Psoas muscle (tissue), 7 donors: ENCODE measurements at regions not wholly inside any gene's neighbourhood (a gene's known extent, or its start where the extent isn't known, plus 50 kb on each side); places are given as distances from the start of the nearest gene placed in this dataset.

Experiments used
- ATAC-seq, 4 donors: fragments of 200-7000 bp; cut with Tn5 transposase; one replicate each; pipeline ENCODE4 v1.9.1; 2020; ENCODE audit warnings: moderate library complexity in 3 of 4, mild to moderate bottlenecking in 2 of 4
- DNase-seq, 2 donors: peaks; one replicate each; pipeline ENCODE4 v3.0.0-alpha.2; 2020
- H3K27ac ChIP-seq: fragments of 200-600 bp; one replicate; pipeline ENCODE4 v1.8.0; 2022
- H3K27me3 ChIP-seq, 3 donors: fragments of 200-600 bp in 1 of 3; one replicate each; pipeline versions ENCODE4 v1.6.1 to v1.8.0; 2013 to 2022; ENCODE audit warnings: low read length in 2 of 3, mild to moderate bottlenecking in 2 of 3, moderate library complexity in 1 of 3; ENCODE audit not compliant: insufficient read depth in 3 of 3
- H3K36me3 ChIP-seq, 2 donors: fragments of 200-600 bp in 1 of 2; one replicate each; pipeline versions ENCODE4 v1.6.1 to v1.8.0; 2013 to 2022; ENCODE audit warnings: low read depth in 1 of 2, mild to moderate bottlenecking in 1 of 2, moderate library complexity in 1 of 2; ENCODE audit not compliant: insufficient read depth in 1 of 2
- H3K4me1 ChIP-seq: fragments of 200-600 bp; one replicate; pipeline ENCODE4 v1.8.0; 2022
- H3K4me3 ChIP-seq: fragments of 200-600 bp; one replicate; pipeline ENCODE4 v1.8.0; 2022; ENCODE audit warnings: mild to moderate bottlenecking
- H3K9me3 ChIP-seq: fragments of 200-600 bp; one replicate; pipeline ENCODE4 v1.8.0; 2022
- CTCF ChIP-seq: fragments of 200-600 bp; IDR thresholded peaks from one replicate; pipeline ENCODE4 v1.8.0; 2022; ENCODE audit warnings: antibody characterized with exemption
- WGBS, 3 donors: extraction: QIAGEN DNeasy Blood & Tissue Kit; methylation state at CpG; one replicate each; pipeline versions ENCODE4 v1.1.6 to v1.1.7; 2013; 5-methylcytosine and 5-hydroxymethylcytosine counted together
- intact Hi-C, 2 donors: fragments of 100-400 bp; cut with DNase I; formaldehyde crosslinking; loops; one replicate each; pipeline versions ENCODE4 v1.11.0 to v1.14.2; 2022
- donor health status: healthy with polysubstance abuse.
- donor health status: DM: no; HTN: no; CAD: no; lungs with moderate emphysema.
- donor health status: Bipolar disorder and iron deficiency.
- donor health status: healthy.
- donor health status: DM: yes; HTN: yes; CAD: no.
- donor health status: DM: no; HTN: no; CAD: no.
- donor health status: DM: yes; HTN: yes; CAD: no.

GRCh38 chr9:16071400-16071799, 518.6 kb downstream of the CCDC171 start:
- intact Hi-C loops: loop anchor here in 1 of 2 donors (5.0 kb wide), 1 partner anchor 51 kb away; no protein-coding TSS in a partner anchor
- TF ChIP-seq CTCF: no peak
- 41 to 63% (median 51%) methylated on average over 4 of the region's 4 CpGs for WGBS, 3 donors
- no peaks in the 10 kb centered on the region for H3K4me1 ChIP-seq
- H3K36me3 ChIP-seq: no peaks in the 10 kb centered on the region
- no peaks in the 10 kb centered on the region for H3K9me3 ChIP-seq
- no peak overlapping the region for H3K27ac ChIP-seq
- no peaks in the 10 kb centered on the region for H3K27me3 ChIP-seq
- ATAC-seq (no peak), DNase-seq (no peak)
- H3K4me3 ChIP-seq: no peak overlapping the region

GRCh38 chr9:16074963-16075362, 522.1 kb downstream of the CCDC171 start:
- DNase-seq: no peak
- H3K4me1 ChIP-seq: no peaks in the 10 kb centered on the region
- H3K36me3 ChIP-seq: no peaks in the 10 kb centered on the region
- no peaks in the 10 kb centered on the region for H3K9me3 ChIP-seq
- no peak for TF ChIP-seq CTCF
- intact Hi-C loops: loop anchor here in 1 of 2 donors (5.0 kb wide), 1 partner anchor 47 kb away; no protein-coding TSS in a partner anchor
- ATAC-seq: no peak
- H3K4me3 ChIP-seq: no peak overlapping the region
- no peak overlapping the region for H3K27ac ChIP-seq
- 20 to 40% (median 21%) methylated on average over 2 of the region's 2 CpGs for WGBS, 3 donors
- H3K27me3 ChIP-seq: no peaks in the 10 kb centered on the region

GRCh38 chr9:16075696-16076095, 522.9 kb downstream of the CCDC171 start:
- WGBS, 3 donors: 83 to 87% (median 86%) methylated on average over 1 of the region's 1 CpG
- ATAC-seq: no peak
- no peaks in the 10 kb centered on the region for H3K4me1 ChIP-seq
- H3K36me3 ChIP-seq: no peaks in the 10 kb centered on the region
- DNase-seq: no peak
- no peak for TF ChIP-seq CTCF
- intact Hi-C loops: no loop called here
- no peaks in the 10 kb centered on the region for H3K9me3 ChIP-seq
- no peak overlapping the region for H3K27ac ChIP-seq
- H3K27me3 ChIP-seq: no peaks in the 10 kb centered on the region
- H3K4me3 ChIP-seq: no peak overlapping the region

- Histone ChIP-seq H3K4me1 (no peaks in the 10 kb centered on the region), H3K27ac (no peak overlapping the region), H3K4me3 (no peak overlapping the region), H3K36me3 (no peaks in the 10 kb centered on the region), H3K27me3 (no peaks in the 10 kb centered on the region), H3K9me3 (no peaks in the 10 kb centered on the region)
- 91 to 92% (median 91%) methylated on average over 7 of the region's 7 CpGs for WGBS, 3 donors
- TF ChIP-seq CTCF: no peak
- DNase-seq: no peak
- ATAC-seq: no peak
- intact Hi-C loops: no loop called here
Observed at GRCh38 chr9:16076511-16076910, 523.7 kb downstream of the CCDC171 start.

GRCh38 chr9:16082796-16083195, 530.0 kb downstream of the CCDC171 start:
- H3K9me3 ChIP-seq: no peaks in the 10 kb centered on the region
- H3K27me3 ChIP-seq: no peaks in the 10 kb centered on the region
- intact Hi-C loops: no loop called here
- H3K36me3 ChIP-seq: no peaks in the 10 kb centered on the region
- no peak for DNase-seq
- TF ChIP-seq CTCF: no peak
- no peaks in the 10 kb centered on the region for H3K4me1 ChIP-seq
- no peak for ATAC-seq
- 69 to 89% (median 80%) methylated on average over 1 of the region's 1 CpG for whole genome bisulfite sequencing, 3 donors
- H3K4me3 ChIP-seq: no peak overlapping the region
- no peak overlapping the region for H3K27ac ChIP-seq
